ENCODE measurements at regions not wholly inside any gene's neighbourhood (a gene's known extent, or its start where the extent isn't known, plus 50 kb on each side); places are given as distances from the start of the nearest gene placed in this dataset.

DNA sequence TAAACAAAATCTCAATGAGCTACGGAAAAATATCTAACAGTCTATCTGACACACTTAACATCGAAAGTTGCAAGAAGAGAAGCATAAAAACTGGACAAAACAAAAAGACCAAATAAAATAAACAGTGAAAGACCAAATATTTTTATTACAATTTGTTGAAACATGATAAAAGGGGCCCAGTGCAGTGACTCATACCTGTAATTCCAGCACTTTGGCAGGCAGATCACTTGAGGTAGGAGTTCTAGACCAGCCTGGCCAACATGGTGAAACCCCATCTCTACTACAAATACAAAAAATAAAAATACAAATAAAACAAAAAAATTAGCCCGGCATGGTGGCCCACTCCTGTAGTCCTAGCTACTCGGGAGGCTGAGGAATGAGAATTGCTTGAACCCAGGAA lies 914.0 kb upstream of the ALCAM start:
- FAIRE-seq: no peak
- 89% methylated on average over 4 of the region's 4 CpGs; no CpG with 5 or more reads in 1 of the 2 experiments for WGBS, 2 experiments (ENCODE audit: extremely low coverage in 1 of 2, insufficient coverage in 1 of 2, insufficient read length in 1 of 2, insufficient replicate concordance in 2 of 2, low coverage in 1 of 2, low lambda C conversion rate in 2 of 2, missing lambda C conversion rate in 1 of 2)

More for the DNA sequence above, 914.0 kb upstream of the ALCAM start:
- Histone ChIP-seq H4K8ac (ENCODE audit: extremely low read depth, insufficient read depth, low read length) (no peak overlapping the region), H3K23ac (ENCODE audit: insufficient read length) (no peak overlapping the region), H3K9me3 (ENCODE audit: insufficient read depth in 2 of 2, low read depth in 1 of 2, low read length in 1 of 2) (no peaks in the 10 kb centered on the region), H3K4me3 (ENCODE audit: extremely low read depth in 1 of 4, insufficient read depth in 2 of 4, low read depth in 3 of 4, low read length in 4 of 4) (no peak overlapping the region), H2BK12ac (ENCODE audit: low read depth, low read length) (0 out of 2 replicates have a peak overlapping the region, but pooled peaks have one; percentile 13), H3K79me1 (ENCODE audit: low read depth, low read length) (no peaks in the 10 kb centered on the region), H2AK5ac (ENCODE audit: low read depth, low read length) (no peak overlapping the region), H3K9ac (replicated peaks in 1 of 4; ENCODE audit: extremely low read depth in 1 of 4, low read depth in 3 of 4, low read length in 3 of 4) (no peak overlapping the region), H3K18ac (ENCODE audit: extremely low read depth, low read length) (no peak overlapping the region), H2AFZ (ENCODE audit: low read length) (no peak overlapping the region), H3K23me2 (ENCODE audit: low read depth, low read length) (no peaks in the 10 kb centered on the region), H3K36me3 (ENCODE audit: control insufficient read depth in 2 of 4, insufficient read depth in 4 of 4, low read length in 3 of 4) (no peaks in the 10 kb centered on the region), H3K4me2 (ENCODE audit: insufficient read depth in 1 of 2, low read depth in 2 of 2, low read length in 2 of 2) (no peak overlapping the region), H3K27ac (ENCODE audit: low read depth, low read length) (no peak overlapping the region), H2BK5ac (ENCODE audit: low read depth, low read length) (no peak overlapping the region), H4K91ac (replicated peaks; ENCODE audit: insufficient read length, low read length) (no peak overlapping the region), H3K79me2 (ENCODE audit: control insufficient read depth in 1 of 2, insufficient read depth in 2 of 2, low read length in 2 of 2) (no peaks in the 10 kb centered on the region), H4K20me1 (replicated peaks in 1 of 2; ENCODE audit: control insufficient read depth in 1 of 2, insufficient read depth in 2 of 2, low read length in 2 of 2) (no peaks in the 10 kb centered on the region), H4K5ac (ENCODE audit: insufficient read length, low read depth, low read length) (no peak overlapping the region), H3K4ac (replicated peaks; ENCODE audit: insufficient read length, low read depth, low read length) (no peak overlapping the region), H3K56ac (replicated peaks; ENCODE audit: insufficient read length, low read depth, low read length) (no peak overlapping the region), H3K4me1 (replicated peaks in 1 of 4; ENCODE audit: control insufficient read depth in 3 of 4, insufficient read depth in 4 of 4, low read length in 3 of 4) (no peaks in the 10 kb centered on the region), H2BK120ac (replicated peaks; ENCODE audit: low read depth, low read length) (no peak overlapping the region), H2BK15ac (ENCODE audit: low read length) (no peak overlapping the region), H3K14ac (ENCODE audit: insufficient read length) (no peak overlapping the region), H3K27me3 (replicated peaks in 1 of 4; ENCODE audit: control insufficient read depth in 3 of 4, extremely low read depth in 1 of 4, insufficient read depth in 3 of 4, low read length in 3 of 4) (no peaks in the 10 kb centered on the region), H2BK20ac (ENCODE audit: low read length) (no peak overlapping the region)
- DNase-seq (ENCODE audit: low read depth in 1 of 2, low spot score in 2 of 2): no peak
- POLR2A ChIA-PET (ENCODE audit: partially characterized antibody): no interaction called here
- no peak for TF ChIP-seq CHD2 (IDR thresholded peaks at IDR 0.05; ENCODE audit: low read length)
- no peak for TF ChIP-seq CEBPB (IDR thresholded peaks at IDR 0.05; ENCODE audit: low read depth, low read length)
- no peak for TF ChIP-seq ATF3 (IDR thresholded peaks at IDR 0.05; ENCODE audit: insufficient read depth, low read depth, low read length)
- no peak for TF ChIP-seq CTBP2 (IDR thresholded peaks at IDR 0.05; ENCODE audit: borderline replicate concordance, insufficient read depth, insufficient read length, low read length)
- TF ChIP-seq CREB1 (IDR thresholded peaks at IDR 0.05): no peak
- no peak for TF ChIP-seq SRF (IDR thresholded peaks at IDR 0.05; ENCODE audit: low read depth, low read length)
- TF ChIP-seq TEAD4 (IDR thresholded peaks at IDR 0.05; ENCODE audit: low read depth, low read length): no peak
- TF ChIP-seq BACH1 (IDR thresholded peaks at IDR 0.05; ENCODE audit: low read length): no peak
- no peak for TF ChIP-seq SP1 (IDR thresholded peaks at IDR 0.05; ENCODE audit: low read depth, low read length)
- TF ChIP-seq KDM4A (IDR thresholded peaks at IDR 0.05; ENCODE audit: low read depth, low read length, severe bottlenecking): no peak
- no peak for TF ChIP-seq EGR1 (IDR thresholded peaks at IDR 0.05; ENCODE audit: borderline replicate concordance, low read depth, low read length)
- TF ChIP-seq POLR2AphosphoS5 (IDR thresholded peaks at IDR 0.05; ENCODE audit: low read depth, low read length): no peak
- no peak for TF ChIP-seq BRCA1 (IDR thresholded peaks at IDR 0.05; ENCODE audit: low read depth, low read length)
- no peak for TF ChIP-seq EP300 (IDR thresholded peaks at IDR 0.05; ENCODE audit: borderline replicate concordance in 1 of 2, low read depth in 2 of 2, low read length in 2 of 2)
- CTCF ChIA-PET (ENCODE audit: partially characterized antibody): no interaction called here
